GM19043 (cell line): ENCODE measurements at regions not wholly inside any gene's neighbourhood (a gene's known extent, or its start where the extent isn't known, plus 50 kb on each side); places are given as distances from the start of the nearest gene placed in this dataset.
"Not testable (repeated sequence)": the region's sequence is repeated elsewhere in the genome, so short reads cannot be mapped to it uniquely, and the experiment has no call there.

ENCODE experiments used
- ATAC-seq: cut with Tn5 transposase; IDR thresholded peaks from one replicate; pipeline ENCODE4 v1.9.1; 2021; ENCODE audit warnings: low read depth; ENCODE audit not compliant: unreplicated experiment

DNA sequence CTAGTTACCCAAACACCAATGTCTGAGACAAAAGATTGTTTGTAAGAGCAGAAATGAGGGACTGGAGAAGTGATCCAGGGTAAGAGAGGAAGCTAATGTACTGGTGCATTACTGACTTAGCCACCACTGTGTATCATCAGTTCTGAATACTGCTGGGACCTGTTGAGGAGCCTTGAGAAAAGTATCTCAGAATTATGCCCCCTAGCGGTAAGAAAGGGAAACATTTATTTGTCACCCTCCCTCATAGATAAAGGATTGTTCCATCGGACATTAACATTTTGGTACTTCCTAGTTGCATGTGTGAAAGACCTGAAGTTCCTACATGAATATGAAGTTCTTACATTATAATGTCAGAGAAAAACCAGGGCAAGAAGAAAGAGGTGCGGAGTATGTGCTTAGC, 612.5 kb downstream of the FSCB start:
- ATAC-seq, result no peak

DNA sequence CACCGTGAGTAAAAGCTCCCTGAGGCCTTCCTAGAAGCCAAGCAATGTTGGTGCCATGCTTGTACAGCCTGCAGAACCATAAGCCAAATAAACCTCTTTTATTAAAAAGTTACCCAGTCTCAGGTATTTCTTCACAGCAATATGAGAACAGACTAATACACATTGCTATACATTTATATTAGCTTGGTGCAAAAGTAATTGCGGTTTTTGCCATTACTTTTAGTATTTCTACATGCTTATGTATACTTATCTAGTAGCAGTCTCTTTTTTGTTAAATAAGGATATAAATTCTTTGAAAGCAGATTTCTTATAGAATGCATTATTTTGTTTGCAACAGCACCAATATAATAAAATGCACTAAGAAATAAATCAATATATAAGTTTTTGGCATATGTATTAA, 619.6 kb downstream of the FSCB start:
- no peak for ATAC-seq

DNA sequence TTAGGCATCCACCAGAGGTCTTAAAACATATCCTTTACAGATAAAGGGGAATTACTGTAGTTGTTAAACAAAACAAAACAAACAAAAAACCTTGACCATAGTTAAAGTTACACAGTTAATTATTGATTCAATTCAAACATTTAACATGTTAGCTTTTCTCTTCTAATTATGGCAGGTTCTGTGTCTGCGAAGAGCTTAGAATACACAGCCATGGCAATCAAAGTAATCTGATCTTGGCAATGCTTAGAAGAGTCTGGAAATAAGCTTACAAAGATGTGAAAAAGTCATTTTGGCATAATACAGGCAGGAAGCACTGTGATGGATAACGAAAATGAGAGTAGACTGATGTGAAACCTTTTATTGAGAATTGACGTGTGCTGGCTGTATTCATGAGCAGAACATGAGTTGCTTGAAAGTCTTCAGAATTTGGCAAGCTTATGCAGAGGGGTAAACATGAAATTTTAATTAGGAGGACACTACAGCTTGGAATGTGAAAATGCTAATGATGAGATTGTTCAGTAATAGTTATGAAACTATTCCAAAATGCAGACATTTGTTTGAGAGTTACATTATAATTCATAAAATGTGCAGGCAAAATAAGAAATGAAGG, 629.6 kb downstream of the FSCB start:
- no peak for ATAC-seq

DNA sequence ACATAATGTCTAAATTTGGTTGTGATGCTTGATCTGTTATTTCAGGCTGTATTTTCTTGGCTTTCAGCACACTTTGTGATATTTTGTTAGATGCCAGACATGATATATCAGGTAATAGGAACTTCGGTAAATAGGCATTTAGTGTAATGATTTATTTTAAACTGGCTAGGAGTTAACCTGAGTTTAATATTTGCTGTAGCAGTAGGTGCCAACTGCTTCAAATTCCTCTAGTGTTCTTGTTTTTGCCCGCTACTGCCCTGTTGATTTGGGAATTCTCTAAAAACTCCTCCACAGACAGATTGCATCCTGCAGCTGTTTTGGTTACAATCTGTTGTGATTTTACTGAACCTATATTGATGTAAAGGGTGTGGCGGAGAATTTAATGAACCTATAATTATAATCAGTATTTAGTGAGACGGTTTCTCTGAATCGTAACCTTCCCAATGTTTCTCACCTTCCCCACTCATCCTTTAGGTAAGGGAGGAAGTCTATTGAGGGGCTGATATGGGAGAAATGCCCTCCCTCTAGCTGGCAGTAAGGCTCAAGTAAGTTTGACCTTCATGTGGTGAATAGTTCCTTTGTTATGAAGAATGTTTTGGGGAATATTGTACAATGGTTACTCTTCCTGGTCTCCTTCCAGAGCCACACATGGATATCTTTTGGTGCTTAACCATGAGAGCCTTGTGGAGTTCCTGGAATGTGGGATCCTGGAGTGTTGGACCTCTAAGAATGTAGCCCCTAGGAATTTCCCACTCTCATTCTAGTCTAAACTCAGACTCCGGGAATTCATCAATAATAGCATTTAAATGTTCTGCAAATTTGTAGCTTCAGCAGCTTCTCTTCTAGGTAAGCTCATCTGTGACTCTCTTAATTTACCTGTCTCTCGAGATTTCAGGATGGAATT, 634.1 kb downstream of the FSCB start:
- ATAC-seq, result no peak

DNA sequence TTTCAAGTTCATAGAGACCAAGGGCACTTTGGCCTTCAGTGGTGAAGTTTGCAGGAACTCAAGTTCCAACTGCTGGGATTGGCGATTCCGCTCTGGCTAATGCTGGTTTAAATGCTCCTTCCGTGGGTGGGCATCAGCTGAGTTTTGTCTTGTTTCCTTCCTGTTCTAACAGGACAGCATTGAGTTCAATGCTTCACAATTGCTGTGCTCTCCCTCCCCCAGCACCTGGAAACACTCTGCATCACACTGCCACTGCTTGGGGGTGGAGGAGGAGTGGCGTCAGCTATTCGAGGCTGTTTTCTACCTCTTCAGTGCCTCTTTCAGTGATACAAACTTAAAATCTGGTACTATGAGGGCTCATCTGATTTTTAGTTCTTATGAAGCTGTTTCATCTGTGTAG, 634.9 kb downstream of the FSCB start:
- no peak for ATAC-seq

DNA sequence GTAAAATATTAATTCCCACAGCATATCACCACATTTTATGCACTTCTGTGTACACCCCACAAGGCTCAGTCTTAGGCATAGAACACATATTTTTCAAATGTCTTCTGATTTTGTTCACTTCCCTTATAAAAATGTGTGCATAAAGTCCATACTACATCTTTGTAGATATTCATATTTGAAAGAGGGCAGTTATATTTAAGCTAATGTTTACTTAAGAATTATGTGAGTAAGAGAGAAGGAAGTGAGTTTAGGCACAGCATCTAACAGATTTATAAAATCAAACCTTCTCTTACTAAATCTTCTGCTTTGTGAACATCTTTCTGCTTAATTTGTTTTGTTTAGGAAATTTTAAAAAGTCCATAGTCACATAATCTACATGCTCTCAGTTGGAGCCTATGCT, 648.1 kb downstream of the FSCB start:
- no peak for ATAC-seq

DNA sequence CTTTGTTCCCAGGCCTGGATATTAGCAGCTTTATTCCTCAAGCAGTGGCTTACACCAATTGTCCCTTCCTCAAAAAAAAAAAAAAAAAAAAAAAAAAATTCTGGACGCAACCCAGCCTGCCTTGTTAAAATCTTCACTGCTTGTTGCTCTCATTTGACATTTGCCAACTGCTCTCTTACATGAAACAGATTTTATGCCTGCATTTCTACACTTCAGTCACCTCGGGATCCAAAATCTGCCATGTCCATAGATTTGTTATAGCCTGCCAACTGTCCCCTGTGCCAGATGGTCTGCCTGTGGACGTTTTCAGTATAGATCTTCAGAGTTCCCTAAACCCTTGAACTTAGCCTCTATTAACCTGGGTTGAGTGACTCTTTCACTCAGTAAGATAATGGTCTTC, 651.5 kb downstream of the FSCB start:
- no peak for ATAC-seq

DNA sequence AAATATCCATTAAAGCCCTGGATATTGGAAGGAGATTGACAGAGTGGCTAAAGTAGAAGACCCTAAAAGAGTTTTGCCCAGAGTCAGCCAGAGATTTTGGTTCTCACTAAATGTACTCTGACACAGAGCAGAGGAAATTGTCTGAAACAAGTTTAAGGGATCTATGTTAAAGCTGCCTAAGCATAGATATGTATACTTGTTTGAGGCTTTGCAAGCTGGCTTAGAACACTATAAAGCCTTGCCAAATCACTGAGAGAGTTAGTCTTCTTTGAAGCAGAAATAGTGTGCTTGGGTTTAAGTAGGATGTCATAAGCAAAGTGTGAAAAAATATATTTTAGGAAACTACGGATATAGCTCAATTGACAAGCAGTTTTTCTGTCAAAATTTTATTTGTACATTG, 653.5 kb downstream of the FSCB start:
- ATAC-seq, result no peak

DNA sequence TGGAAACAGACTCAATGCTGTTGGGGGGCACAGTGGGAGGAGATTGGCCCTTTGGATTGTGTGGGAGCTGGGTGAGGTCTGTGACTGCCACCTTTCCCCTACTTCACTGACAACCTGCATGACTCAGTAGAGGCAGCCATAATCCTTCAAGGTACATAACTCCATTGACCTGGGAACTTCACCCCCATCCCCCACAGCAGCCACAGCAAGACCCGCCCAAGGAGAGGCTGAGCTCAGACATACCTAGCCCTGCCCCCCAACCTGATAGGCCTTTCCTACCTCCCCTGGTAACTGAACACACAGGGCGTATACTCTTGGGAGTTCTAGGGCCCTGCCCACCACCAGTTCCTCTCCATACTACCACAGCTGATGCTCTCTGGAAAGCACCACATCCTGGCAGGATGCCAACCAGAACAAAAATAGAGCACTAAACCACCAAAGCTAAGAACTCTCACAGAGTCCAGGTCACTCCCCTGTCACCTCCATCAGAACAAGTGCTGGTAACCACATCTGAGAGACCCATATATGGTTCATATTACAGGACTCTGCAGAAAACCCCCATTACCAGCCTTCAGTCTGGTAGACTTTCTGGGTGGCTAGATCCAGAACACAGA, 703.9 kb downstream of the FSCB start:
- no peak for ATAC-seq

DNA sequence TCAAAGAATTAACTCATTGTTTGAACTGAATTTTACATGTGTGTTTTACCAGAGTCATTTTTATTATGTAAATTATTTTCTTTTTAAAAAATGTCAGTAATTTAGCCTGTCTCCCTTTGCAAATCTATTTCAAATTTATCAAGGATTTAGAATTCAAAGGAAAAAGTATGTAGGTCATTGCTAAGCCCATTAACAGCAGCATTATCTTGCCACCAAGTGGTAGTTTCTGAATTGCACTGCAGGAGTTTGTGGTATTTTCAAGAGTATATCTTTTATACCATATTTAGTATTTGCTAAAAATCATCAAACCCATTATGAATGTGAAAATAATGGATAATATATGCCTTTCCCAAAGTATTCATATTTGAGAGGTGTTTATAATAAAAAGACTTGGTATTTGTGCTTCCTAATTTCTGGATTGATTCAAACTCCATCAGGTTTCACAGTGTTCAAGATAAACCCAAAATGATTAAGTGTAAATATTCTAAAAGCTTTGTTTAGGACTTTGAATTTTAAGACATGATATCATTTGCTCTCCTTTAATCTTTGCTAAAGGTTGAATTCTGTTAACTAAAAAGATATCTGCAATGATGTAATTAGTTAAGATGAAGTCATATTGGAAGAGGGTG, 711.4 kb downstream of the FSCB start:
- ATAC-seq, result no peak

DNA sequence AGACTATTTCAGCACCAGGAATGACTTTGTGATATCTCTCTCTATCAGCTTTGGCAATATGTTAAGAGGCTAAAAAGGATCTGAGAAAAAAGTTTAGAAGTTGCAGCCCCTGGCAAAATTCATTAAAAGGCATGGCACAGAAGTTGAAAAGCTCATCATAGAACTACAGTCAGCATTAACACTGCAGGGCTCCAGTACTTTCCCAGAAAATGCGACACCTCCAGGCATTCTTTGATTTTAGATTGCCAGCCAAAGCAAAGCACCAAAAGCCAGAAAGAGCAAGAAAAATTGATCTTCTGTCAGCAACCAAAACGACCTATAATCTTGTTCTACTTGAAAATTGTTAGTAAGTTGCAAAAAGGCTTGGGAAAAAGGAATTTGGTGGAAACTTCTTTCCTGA, 713.5 kb downstream of the FSCB start:
- ATAC-seq, result no peak

DNA sequence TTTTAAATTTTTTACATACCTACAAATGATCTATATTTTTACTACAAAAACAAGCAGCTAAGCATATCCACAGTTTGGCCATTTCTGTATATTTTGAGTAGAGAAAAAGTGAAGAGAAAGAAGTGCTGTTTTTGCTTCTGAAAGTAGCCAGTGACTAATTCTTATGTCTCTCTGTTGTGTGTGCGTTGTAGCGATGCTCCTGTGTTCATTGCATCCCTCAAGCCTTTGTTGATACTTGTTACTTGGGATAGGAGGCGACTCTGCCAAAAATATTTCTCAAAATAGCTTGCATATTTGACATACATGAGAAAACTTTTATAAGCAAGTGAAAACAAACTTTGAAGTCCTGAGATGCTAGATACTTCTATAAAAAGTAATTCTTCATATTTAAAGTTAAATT, 714.1 kb downstream of the FSCB start:
- ATAC-seq, result no peak

DNA sequence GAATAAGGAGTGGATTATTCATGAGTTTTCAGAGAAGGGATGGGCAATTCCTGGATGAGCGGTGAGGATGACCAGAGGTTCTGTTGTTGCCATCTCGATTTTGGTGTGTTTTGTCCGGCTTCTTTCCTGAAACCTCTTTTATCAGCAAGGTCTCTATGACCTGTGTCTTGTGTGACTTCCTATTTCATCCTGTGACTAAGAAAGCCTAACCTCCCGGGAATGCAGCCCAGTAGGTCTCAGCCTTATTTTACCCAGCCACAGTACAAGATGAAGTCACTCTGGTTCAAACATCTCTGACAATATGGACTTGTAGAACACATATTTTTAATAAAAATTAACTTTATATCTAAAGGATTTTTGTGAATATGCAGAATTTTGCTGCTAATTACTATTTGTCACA, 716.4 kb downstream of the FSCB start:
- ATAC-seq, result no peak

DNA sequence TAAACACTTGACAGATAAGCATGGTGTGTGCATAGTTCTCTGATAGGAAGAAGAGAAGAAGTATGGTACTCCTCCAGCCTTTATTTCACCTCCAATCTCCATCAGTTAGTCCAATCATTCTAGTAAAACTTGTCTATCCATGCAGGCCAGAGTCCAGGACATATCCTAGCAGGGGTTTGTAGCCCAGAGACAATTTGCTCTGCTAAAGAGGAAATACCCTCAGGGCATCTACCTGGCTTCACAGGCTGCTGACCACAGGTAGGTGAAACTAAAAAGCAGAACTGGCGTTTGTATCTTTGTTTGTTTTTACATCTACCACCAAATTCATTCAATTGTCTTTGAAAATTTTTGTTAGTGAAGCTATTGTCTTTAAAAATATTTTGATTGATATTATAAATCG, 717.6 kb downstream of the FSCB start:
- no peak for ATAC-seq

DNA sequence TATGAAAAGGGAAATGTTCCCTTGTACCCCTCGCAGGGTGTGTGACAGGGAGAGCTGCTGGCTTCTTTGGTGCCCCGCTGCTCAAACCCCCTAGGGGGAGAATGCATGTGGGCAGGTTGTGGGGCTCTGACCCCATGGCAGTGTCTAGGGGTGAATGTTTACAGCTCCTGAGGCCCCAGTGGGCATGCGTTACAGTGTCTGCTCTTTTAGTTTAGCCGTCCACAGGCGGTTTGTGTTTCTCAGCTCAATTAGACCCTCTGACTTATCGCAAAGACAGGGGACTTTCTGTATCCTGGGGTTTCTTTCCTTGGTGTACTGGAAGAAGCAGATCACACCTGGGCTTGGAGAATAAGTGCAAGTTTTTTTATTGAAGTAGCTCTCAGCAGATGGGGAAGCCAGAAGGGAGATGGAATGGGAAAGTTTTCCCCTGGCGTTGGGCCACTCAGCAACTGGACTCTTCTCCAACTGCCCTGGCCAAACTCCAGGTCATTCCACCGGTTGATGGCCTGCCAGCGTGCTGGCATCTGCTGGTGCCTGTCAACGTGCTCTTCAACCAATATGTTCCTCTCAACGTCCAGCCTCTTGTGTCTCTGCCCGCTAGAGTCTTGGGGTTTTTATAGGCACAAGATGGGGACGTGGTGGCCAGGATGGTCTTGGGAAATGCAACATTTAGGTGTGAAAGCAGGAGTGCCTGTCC, 720.9 kb downstream of the FSCB start:
- no peak for ATAC-seq

DNA sequence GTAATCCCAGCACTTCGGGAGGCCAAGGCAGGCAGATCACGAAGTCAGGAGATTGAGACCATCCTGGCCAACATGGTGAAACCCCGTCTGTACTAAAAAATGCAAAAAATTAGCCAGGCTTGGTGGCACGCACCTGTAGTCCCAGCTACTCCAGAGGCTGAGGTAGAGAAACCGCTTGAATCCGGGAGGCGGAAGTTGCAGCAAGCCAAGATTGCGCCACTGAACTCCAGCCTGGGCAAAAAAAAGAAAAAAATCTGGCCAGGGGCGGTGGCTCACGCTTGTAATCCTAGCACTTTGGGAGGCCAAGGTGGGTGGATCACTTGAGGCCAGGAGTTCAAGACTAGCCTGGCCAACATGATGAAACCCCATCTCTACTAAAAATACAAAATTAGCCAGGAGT, 722.7 kb downstream of the FSCB start:
- not testable (repeated sequence) for ATAC-seq

DNA sequence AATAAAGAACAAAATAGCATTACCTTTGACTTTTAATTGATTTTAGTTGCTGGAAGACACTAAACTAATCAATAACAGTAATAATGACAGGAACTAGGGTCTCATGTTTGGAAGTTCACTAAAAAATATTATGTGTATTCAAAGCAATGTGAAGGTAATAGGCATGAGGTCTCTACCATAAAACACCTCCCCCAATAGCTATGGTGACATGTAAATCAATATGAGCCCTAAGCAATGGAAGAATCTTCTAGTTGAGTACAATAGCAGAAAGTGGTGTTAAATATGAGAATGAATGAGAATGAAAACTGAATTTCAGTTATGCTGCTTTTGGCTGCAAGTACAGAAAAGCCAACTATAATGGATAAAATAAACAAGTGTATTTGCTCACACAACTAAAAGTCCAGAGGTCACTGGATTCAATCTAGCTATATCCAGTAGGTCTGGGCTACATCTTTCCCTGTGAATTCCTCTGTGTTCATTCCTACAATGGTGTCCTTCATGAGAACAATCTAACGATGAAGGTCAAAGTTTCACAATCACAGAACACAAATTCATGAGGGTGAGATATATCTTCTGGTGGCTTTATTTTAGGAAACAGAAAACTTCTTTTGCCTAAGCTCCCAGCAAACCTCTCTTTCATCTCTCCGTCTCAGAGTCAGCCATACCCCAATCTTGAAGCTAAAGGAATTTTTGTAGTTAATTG, 728.0 kb downstream of the FSCB start:
- ATAC-seq, result no peak

DNA sequence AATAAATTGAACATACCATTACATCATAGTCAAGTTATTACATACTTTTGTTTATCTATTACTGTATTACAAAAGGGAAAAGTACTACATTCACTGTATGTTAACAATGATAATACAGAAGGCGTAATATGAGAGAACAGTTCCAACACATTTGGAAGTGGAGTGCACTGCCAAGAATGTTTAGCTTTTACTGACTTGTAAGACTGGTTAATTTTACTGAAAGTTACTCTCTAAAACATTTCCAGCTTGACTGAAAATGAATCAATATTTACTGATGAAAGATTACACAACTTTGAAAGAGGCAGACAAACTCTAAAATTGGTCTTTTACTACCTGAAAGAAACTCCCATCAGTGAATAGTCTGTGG, 728.5 kb downstream of the FSCB start:
- no peak for ATAC-seq

DNA sequence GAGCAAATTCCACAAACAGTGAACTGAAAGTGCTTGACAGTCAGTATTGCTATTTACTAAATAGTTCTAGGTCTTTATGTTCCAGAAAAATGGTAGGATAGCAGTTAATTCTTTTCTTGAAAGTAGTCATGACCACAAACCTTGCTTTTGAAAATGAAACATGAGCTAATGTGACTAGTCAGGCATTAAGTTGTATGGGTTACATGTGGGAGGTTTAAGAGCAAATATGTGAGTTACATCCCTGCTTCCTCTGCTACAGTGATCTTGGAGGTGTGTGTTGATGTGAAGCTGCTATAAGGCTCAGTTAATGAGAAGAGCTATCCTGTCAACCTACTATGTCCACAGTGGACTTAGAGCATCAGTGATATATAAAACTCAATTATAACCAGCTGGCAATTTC, 741.6 kb downstream of the FSCB start:
- no peak for ATAC-seq

DNA sequence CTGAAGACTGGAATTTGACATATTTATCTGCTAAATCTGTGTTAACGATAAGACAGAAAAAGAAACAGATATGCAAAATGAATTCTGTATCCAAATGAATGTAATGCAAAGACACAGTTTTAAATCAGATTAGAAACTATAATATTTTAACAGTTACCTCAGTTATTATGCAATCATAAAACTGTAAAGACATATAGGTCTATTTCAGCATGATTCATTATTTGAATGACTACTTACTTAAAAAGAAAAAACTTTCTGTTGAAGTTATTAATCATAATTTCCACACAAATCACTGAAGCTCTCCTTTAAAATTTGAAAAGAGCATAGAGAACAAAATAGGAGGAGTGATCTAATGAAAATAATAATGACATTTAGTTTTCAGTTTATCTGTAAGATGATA, 742.6 kb downstream of the FSCB start:
- no peak for ATAC-seq
